OCI-LY1 (cell line): ENCODE measurements at regions not wholly inside any gene's neighbourhood (a gene's known extent, or its start where the extent isn't known, plus 50 kb on each side); places are given as distances from the start of the nearest gene placed in this dataset.
"Not testable (repeated sequence)": the region's sequence is repeated elsewhere in the genome, so short reads cannot be mapped to it uniquely, and the experiment has no call there.

Experiments
- H2AFZ ChIP-seq: fragments of 200-600 bp; sonication (generic), shearing (Covaris generic); 2 replicates; pipeline ENCODE4 v1.6.0; 2014; ENCODE audit warnings: antibody characterized with exemption, mild to moderate bottlenecking, low read length
- H3F3A ChIP-seq: fragments of 200-600 bp; sonication (generic), shearing (Covaris generic); 2 replicates; pipeline ENCODE4 v1.6.0; 2014; ENCODE audit warnings: mild to moderate bottlenecking, antibody characterized with exemption, low read length, moderate library complexity; ENCODE audit not compliant: insufficient read depth
- H3K27ac ChIP-seq: fragments of 200-600 bp; sonication (generic); 2 replicates; pipeline ENCODE4 v1.5.1; 2014; ENCODE audit warnings: low read length, mixed run types, mild to moderate bottlenecking, low read depth; ENCODE audit not compliant: poor library complexity, severe bottlenecking
- H3K27me3 ChIP-seq: fragments of 200-600 bp; sonication (generic); 2 replicates; pipeline ENCODE4 v1.6.0; 2014; ENCODE audit warnings: antibody characterized with exemption, mild to moderate bottlenecking, low read length, moderate library complexity; ENCODE audit not compliant: insufficient read depth
- H3K36me3 ChIP-seq: fragments of 200-600 bp; sonication (generic); 2 replicates; pipeline ENCODE4 v1.6.1; 2014; ENCODE audit warnings: mild to moderate bottlenecking, antibody characterized with exemption, low read length, moderate library complexity, mixed read lengths; ENCODE audit not compliant: insufficient read depth
- H3K4me1 ChIP-seq: fragments of 200-600 bp; sonication (generic); 2 replicates; pipeline ENCODE4 v1.5.1; 2014; ENCODE audit warnings: mild to moderate bottlenecking, low read length, moderate library complexity; ENCODE audit not compliant: insufficient read depth, severe bottlenecking
- H3K4me2 ChIP-seq: fragments of 200-600 bp; sonication (generic), shearing (Covaris generic); 2 replicates; pipeline ENCODE4 v1.6.1; 2014; ENCODE audit warnings: low read length
- H3K4me3 ChIP-seq: fragments of 200-600 bp; sonication (generic); 2 replicates; pipeline ENCODE4 v1.5.1; 2014; ENCODE audit warnings: low read length, low read depth, mild to moderate bottlenecking, mixed read lengths; ENCODE audit not compliant: poor library complexity, severe bottlenecking
- H3K79me2 ChIP-seq: fragments of 200-600 bp; shearing (Covaris generic); 2 replicates; pipeline ENCODE4 v1.6.1; 2016; ENCODE audit warnings: mixed run types, low read length, mixed read lengths; ENCODE audit not compliant: insufficient read depth
- H3K9ac ChIP-seq: fragments of 200-600 bp; sonication (generic), shearing (Covaris generic); 2 replicates; pipeline ENCODE4 v1.6.1; 2014; ENCODE audit warnings: mild to moderate bottlenecking, low read length, mixed read lengths
- H3K9me2 ChIP-seq: fragments of 200-600 bp; sonication (generic), shearing (Covaris generic); 2 replicates; pipeline ENCODE4 v1.6.1; 2014; ENCODE audit warnings: low read depth, mild to moderate bottlenecking, low read length, mixed read lengths
- H3K9me3 ChIP-seq: fragments of 200-600 bp; shearing (Covaris generic); 2 replicates; pipeline ENCODE4 v1.6.1; 2014; ENCODE audit warnings: low read length, mixed read lengths
- H4K20me1 ChIP-seq: fragments of 200-600 bp; sonication (generic), shearing (Covaris generic); 2 replicates; pipeline ENCODE4 v1.6.0; 2016; ENCODE audit warnings: mild to moderate bottlenecking, low read length; ENCODE audit not compliant: insufficient read depth
- EZH2 ChIP-seq: fragments of 200-600 bp; sonication (generic), shearing (Covaris generic); IDR thresholded peaks from 2 replicates; pipeline ENCODE4 v1.8.0; 2017; ENCODE audit warnings: borderline replicate concordance, mixed run types, mild to moderate bottlenecking, antibody characterized with exemption, low read length, moderate library complexity, mixed read lengths
- TF ChIP-seq, protein P1 (sequence below): fragments of 200-600 bp; sonication (generic), shearing (Covaris generic); IDR thresholded peaks from 2 replicates; pipeline ENCODE4 v1.5.1; 2017; ENCODE audit warnings: mild to moderate bottlenecking, antibody characterized with exemption, low read length, moderate library complexity, mixed read lengths

DNA sequence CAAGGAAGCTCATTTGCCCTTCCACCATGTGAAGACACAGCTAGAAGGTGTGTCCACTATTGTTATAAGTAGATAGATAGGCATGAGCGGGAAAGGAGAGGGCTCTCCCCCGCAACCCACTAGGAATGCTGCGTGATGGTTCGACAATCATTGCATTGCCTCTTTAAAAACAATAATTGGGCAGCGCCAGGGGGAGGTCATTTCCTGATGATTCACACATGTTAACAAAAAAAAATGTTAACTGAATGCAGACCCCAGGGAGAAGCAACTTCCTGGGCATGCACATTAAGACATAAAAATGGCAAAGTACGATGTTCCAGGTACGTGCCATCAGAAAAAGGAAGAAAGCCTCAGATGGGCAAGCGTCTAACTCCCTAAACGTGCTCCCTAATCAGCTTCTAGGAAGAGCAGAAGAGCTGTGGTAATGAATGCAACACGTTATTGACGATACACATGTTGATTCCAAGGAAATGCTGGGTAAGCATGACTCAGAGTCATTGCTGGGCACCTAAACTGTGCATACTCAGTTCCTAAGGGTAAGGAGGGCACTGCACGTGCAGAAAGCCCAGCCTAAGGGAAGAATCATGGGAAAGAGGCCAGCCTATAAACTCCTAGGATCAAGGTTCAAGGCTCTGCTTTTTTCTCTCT is 113.7 kb downstream of the FAM217A start:
- Histone ChIP-seq H2AFZ (no peak overlapping the region), H3K36me3 (no peaks in the 10 kb centered on the region), H3K4me1 (no peaks in the 10 kb centered on the region), H3K79me2 (no peaks in the 10 kb centered on the region), H3K9me3 (no peaks in the 10 kb centered on the region), H3K4me3 (no peak overlapping the region), H3F3A (no peaks in the 10 kb centered on the region), H4K20me1 (no peaks in the 10 kb centered on the region), H3K27me3 (no peaks in the 10 kb centered on the region), H3K9ac (no peak overlapping the region), H3K27ac (no peak overlapping the region), H3K4me2 (no peak overlapping the region), H3K9me2 (no peaks in the 10 kb centered on the region)
- TF ChIP-seq EZH2 = no peak
- TF ChIP-seq, protein P1, sequence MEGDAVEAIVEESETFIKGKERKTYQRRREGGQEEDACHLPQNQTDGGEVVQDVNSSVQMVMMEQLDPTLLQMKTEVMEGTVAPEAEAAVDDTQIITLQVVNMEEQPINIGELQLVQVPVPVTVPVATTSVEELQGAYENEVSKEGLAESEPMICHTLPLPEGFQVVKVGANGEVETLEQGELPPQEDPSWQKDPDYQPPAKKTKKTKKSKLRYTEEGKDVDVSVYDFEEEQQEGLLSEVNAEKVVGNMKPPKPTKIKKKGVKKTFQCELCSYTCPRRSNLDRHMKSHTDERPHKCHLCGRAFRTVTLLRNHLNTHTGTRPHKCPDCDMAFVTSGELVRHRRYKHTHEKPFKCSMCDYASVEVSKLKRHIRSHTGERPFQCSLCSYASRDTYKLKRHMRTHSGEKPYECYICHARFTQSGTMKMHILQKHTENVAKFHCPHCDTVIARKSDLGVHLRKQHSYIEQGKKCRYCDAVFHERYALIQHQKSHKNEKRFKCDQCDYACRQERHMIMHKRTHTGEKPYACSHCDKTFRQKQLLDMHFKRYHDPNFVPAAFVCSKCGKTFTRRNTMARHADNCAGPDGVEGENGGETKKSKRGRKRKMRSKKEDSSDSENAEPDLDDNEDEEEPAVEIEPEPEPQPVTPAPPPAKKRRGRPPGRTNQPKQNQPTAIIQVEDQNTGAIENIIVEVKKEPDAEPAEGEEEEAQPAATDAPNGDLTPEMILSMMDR = no peak

DNA sequence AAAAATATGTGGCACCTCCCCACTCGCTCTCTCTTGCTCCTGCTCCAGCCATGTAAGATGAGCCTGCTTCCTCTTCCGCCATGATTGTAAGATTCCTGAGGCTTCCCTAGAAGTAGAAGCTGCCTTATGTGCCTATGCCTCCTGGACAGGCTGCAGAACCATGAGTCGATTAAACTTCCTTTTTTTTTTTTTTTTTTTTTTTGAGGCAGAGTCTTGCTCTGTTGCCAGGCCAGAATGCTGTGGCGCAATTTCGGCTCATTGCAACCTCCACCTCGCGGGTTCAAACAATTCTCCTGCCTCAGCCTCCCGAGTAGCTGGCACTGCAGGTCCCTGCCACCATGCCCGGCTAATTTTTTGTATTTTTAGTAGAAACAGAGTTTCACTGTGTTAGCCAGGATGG is 112.5 kb downstream of the FAM217A start:
- Histone ChIP-seq H3K4me3 (no peak overlapping the region), H4K20me1 (no peaks in the 10 kb centered on the region), H2AFZ (no peak overlapping the region), H3K4me2 (no peak overlapping the region), H3K9me2 (no peaks in the 10 kb centered on the region), H3K9ac (no peak overlapping the region), H3K79me2 (no peaks in the 10 kb centered on the region), H3K27me3 (no peaks in the 10 kb centered on the region), H3K4me1 (no peaks in the 10 kb centered on the region), H3K27ac (no peak overlapping the region), H3K9me3 (no peaks in the 10 kb centered on the region), H3K36me3 (no peaks in the 10 kb centered on the region), H3F3A (no peaks in the 10 kb centered on the region)
- TF ChIP-seq EZH2 = no peak
- TF ChIP-seq, protein P1 = no peak

DNA sequence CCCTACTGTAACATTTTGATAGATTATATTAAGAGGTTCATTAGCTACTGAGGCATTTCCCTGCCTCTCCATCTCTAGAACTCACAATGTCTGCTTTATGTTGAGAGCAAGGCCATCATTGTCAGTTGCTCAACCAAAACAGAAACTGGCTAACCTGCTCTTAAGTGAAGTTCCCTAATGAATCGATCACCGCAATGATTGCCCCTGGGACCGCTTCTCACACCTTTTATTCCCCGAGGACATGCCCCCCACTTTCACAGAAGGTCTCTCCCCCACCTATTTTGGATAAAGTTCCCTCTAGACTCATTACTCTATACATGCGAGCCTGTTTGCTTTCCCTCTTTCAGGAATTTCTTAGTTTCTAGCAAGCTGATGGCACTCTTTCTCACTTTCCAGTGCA is 108.8 kb downstream of the FAM217A start:
- H3K79me2 ChIP-seq = no peaks in the 10 kb centered on the region
- H3K36me3 ChIP-seq = no peaks in the 10 kb centered on the region
- H3K4me3 ChIP-seq = no peak overlapping the region
- no peaks in the 10 kb centered on the region for H3K9me3 ChIP-seq
- no peak overlapping the region for H2AFZ ChIP-seq
- no peak overlapping the region for H3K4me2 ChIP-seq
- no peaks in the 10 kb centered on the region for H3K9me2 ChIP-seq
- no peaks in the 10 kb centered on the region for H3K27me3 ChIP-seq
- TF ChIP-seq EZH2 = no peak
- H3F3A ChIP-seq = no peaks in the 10 kb centered on the region
- no peak overlapping the region for H3K9ac ChIP-seq
- no peaks in the 10 kb centered on the region for H3K4me1 ChIP-seq
- H3K27ac ChIP-seq = no peak overlapping the region
- no peaks in the 10 kb centered on the region for H4K20me1 ChIP-seq

DNA sequence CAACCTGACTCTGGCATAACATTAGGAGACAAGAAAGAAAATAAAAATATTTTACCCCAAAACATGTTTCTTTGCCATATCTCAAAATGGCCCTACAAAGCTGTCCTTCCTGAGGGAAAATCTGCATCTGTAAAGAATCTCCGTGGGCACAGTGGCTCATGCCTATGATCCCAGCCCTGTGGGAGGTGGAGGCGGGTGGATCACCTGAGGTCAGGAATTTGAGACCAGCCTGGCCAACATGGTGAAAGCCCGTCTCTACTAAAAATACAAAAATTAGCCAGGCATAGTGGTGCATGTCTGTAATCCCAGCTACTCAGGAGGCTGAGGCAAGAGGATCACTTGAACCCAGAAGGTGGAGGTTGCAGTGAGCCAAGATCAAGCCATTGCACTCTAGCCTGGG is 105.8 kb downstream of the FAM217A start:
- H3K4me2 ChIP-seq, H3K4me1 ChIP-seq, H4K20me1 ChIP-seq, H3K9ac ChIP-seq, H3K4me3 ChIP-seq, H3K27me3 ChIP-seq, H3K36me3 ChIP-seq, H3F3A ChIP-seq, H3K79me2 ChIP-seq, H3K9me2 ChIP-seq, H3K9me3 ChIP-seq, H3K27ac ChIP-seq, H2AFZ ChIP-seq: not testable (repeated sequence)
